ENCODE measurements at regions not wholly inside any gene's neighbourhood (a gene's known extent, or its start where the extent isn't known, plus 50 kb on each side); places are given as distances from the start of the nearest gene placed in this dataset.

- POLR2A ChIA-PET (ENCODE audit: low non-redundant PET) = no interaction called here
- intact Hi-C loops (cut with micrococcal nuclease; ENCODE audit: unreplicated experiment) = no loop called here
- CTCF ChIA-PET = no interaction called here
- H3K9me3 ChIP-seq (ENCODE audit: low read depth, low read length, poor library complexity, severe bottlenecking) = no peaks in the 10 kb centered on the region
- H3K36me3 ChIP-seq (ENCODE audit: insufficient read depth, low read length, poor library complexity, severe bottlenecking) = no peaks in the 10 kb centered on the region
- no peaks in the 10 kb centered on the region for H3K27me3 ChIP-seq (replicated peaks; ENCODE audit: insufficient read depth, low read depth, low read length, poor library complexity)
- no peak for TF ChIP-seq CTCF (conservative IDR thresholded peaks at IDR 0.05; ENCODE audit: low read depth, low read length)
- no peak overlapping the region for H3K4me3 ChIP-seq (ENCODE audit: low read depth, low read length, poor library complexity, severe bottlenecking)
- no peaks in the 10 kb centered on the region for H3K4me1 ChIP-seq (ENCODE audit: insufficient read depth, low read length, poor library complexity, severe bottlenecking)
- no peak for DNase-seq (ENCODE audit: low spot score)
- BruUV-seq (replicated peaks) = no TSS peak
- H3K27ac ChIP-seq (ENCODE audit: low read depth, low read length, poor library complexity, severe bottlenecking) = no peak overlapping the region
Measured at GRCh38 chr2:52368141-52368540, 1336.2 kb upstream of the NRXN1 start.

GRCh38 chr2:52365946-52366345 is 1334.0 kb upstream of the NRXN1 start:
- no peaks in the 10 kb centered on the region for H3K4me1 ChIP-seq (ENCODE audit: insufficient read depth, low read length, poor library complexity, severe bottlenecking)
- H3K36me3 ChIP-seq (ENCODE audit: insufficient read depth, low read length, poor library complexity, severe bottlenecking) = no peaks in the 10 kb centered on the region
- no TSS peak for BruUV-seq (replicated peaks)
- no peaks in the 10 kb centered on the region for H3K27me3 ChIP-seq (replicated peaks; ENCODE audit: insufficient read depth, low read depth, low read length, poor library complexity)
- DNase-seq (ENCODE audit: low spot score) = no peak
- no peak overlapping the region for H3K27ac ChIP-seq (ENCODE audit: low read depth, low read length, poor library complexity, severe bottlenecking)
- intact Hi-C loops (cut with micrococcal nuclease; ENCODE audit: unreplicated experiment) = no loop called here
- H3K9me3 ChIP-seq (ENCODE audit: low read depth, low read length, poor library complexity, severe bottlenecking) = no peaks in the 10 kb centered on the region
- POLR2A ChIA-PET (ENCODE audit: low non-redundant PET) = no interaction called here
- TF ChIP-seq EZH2 (IDR thresholded peaks at IDR 0.05; ENCODE audit: borderline replicate concordance, low read depth, low read length, poor library complexity, severe bottlenecking) (no peak), CTCF (conservative IDR thresholded peaks at IDR 0.05; ENCODE audit: low read depth, low read length) (no peak)
- CTCF ChIA-PET = no interaction called here
- H3K4me3 ChIP-seq (ENCODE audit: low read depth, low read length, poor library complexity, severe bottlenecking) = no peak overlapping the region

GRCh38 chr2:52356556-52356955 is 1324.6 kb upstream of the NRXN1 start:
- DNase-seq (ENCODE audit: low spot score) = no peak
- POLR2A ChIA-PET (ENCODE audit: low non-redundant PET) = no interaction called here

More at GRCh38 chr2:52356556-52356955, 1324.6 kb upstream of the NRXN1 start:
- no TSS peak for BruUV-seq (replicated peaks)
- TF ChIP-seq CTCF (conservative IDR thresholded peaks at IDR 0.05; ENCODE audit: low read depth, low read length) (no peak), EZH2 (IDR thresholded peaks at IDR 0.05; ENCODE audit: borderline replicate concordance, low read depth, low read length, poor library complexity, severe bottlenecking) (no peak)
- Histone ChIP-seq H3K36me3 (ENCODE audit: insufficient read depth, low read length, poor library complexity, severe bottlenecking) (no peaks in the 10 kb centered on the region), H3K9me3 (ENCODE audit: low read depth, low read length, poor library complexity, severe bottlenecking) (no peaks in the 10 kb centered on the region), H3K27ac (ENCODE audit: low read depth, low read length, poor library complexity, severe bottlenecking) (no peak overlapping the region), H3K4me3 (ENCODE audit: low read depth, low read length, poor library complexity, severe bottlenecking) (no peak overlapping the region), H3K4me1 (ENCODE audit: insufficient read depth, low read length, poor library complexity, severe bottlenecking) (no peaks in the 10 kb centered on the region), H3K27me3 (replicated peaks; ENCODE audit: insufficient read depth, low read depth, low read length, poor library complexity) (no peaks in the 10 kb centered on the region)
- intact Hi-C loops (cut with micrococcal nuclease; ENCODE audit: unreplicated experiment) = no loop called here
- CTCF ChIA-PET = no interaction called here
